ENCODE measurements at regions not wholly inside any gene's neighbourhood (a gene's known extent, or its start where the extent isn't known, plus 50 kb on each side); places are given as distances from the start of the nearest gene placed in this dataset.

DNA sequence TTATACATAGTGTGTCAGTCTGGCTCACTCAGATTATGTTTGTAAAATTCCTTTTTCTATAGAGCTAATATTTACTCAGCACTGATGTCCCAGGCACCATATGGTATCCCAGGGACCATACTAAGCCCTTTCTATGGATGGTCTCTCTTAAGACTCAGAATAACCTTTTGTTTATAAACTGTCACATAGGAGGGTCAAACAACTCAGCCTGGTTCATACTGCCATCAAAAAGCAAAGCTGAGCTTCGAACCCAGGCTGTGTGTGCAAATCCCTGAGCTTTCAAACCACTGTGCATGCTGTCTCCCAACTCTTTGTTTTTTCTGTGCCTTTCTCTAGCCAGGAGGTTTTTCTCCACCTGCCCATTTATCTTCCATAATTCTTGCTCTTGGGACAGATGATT is 135.6 kb upstream of the ARHGAP5 start:
- in situ Hi-C loops (cut with HindIII; ENCODE audit: low pct_unique_long_range_greater_than_20kb, low sequenced_read_pairs) = no loop called here
- DNase-seq (ENCODE audit: low read depth, low spot score) = no peak

DNA sequence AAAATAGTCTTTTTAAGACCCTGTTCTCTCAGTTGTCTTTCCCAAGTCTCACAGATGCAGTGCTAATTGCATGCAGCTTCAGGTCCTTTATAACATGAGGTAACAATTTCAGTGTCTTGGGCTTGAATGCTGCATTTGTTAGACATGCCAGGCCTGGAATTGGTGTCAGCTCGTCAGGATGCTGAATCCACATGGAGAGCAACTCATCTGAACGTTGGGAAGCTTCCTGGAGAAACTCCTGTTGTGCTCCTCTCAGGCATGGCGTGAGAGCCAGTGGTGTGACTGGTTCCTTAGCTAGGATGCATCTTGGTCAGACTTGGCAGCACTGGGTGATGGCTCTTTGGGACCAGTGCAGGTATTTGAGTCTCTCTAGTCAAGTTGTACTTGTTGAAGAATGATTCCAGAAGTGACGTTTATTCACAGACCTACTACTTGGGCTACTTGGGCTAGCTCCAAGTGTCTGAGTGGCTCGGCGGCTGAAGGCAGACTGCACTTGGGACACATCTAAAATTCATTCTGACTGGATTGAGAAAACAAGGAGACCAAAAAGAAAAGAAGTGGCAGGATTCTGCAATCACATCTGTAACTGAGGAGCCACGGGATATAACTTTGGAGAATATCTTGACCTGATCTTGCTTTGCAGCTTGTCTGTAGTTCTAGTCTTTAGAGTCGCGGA is 134.8 kb upstream of the ARHGAP5 start:
- in situ Hi-C loops (cut with HindIII; ENCODE audit: low pct_unique_long_range_greater_than_20kb, low sequenced_read_pairs) = no loop called here
- DNase-seq (ENCODE audit: low read depth, low spot score) = no peak

DNA sequence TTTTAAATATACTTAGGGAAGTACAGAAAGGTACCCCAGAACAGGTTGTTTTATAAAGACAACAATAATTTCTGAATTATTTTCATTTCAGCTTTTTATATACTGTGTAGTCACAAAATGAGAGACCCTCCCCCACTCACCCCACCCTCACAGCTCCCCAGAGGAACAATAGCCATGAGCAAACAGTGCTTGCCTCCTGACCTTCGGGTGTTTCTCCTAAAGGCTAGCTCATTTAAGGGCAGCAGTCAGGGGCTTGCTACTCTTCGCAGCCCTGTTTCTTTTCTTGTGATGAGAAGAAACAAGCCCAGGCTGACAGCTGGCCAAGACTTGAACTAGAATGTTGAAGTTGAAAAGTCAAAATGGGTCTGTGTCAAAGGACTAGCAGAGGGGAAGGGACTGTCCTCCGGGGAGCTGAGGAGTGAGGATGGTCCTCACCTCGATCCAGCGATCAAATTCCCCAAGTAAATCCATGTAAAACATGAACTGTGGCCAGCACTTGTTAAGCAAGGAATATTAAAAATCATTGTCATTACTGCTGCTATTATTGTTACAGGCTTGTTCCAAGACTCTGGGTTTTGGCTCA is 133.8 kb upstream of the ARHGAP5 start:
- no peak for DNase-seq (ENCODE audit: low read depth, low spot score)
- in situ Hi-C loops (cut with HindIII; ENCODE audit: low pct_unique_long_range_greater_than_20kb, low sequenced_read_pairs) = no loop called here

DNA sequence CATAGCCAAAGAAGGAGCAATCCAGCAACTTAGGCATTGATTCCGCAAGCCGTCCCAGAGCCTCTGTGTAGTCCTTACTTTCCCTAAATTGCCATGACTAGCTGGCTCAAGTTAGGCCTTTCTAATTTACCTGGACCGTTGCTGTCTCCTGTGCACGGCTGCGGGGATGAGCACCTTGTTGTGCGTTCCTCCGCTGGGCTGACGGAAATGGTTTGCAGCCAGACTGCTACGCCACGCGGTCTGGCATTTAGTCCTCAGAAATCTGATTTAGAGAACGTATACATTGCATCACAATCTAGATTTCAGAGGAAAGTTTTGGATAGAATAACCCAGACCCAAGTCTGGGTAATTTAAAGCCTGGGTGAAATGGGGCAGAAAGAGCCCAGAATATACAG is 133.2 kb upstream of the ARHGAP5 start:
- in situ Hi-C loops (cut with HindIII; ENCODE audit: low pct_unique_long_range_greater_than_20kb, low sequenced_read_pairs) = no loop called here
- DNase-seq (ENCODE audit: low read depth, low spot score) = no peak

DNA sequence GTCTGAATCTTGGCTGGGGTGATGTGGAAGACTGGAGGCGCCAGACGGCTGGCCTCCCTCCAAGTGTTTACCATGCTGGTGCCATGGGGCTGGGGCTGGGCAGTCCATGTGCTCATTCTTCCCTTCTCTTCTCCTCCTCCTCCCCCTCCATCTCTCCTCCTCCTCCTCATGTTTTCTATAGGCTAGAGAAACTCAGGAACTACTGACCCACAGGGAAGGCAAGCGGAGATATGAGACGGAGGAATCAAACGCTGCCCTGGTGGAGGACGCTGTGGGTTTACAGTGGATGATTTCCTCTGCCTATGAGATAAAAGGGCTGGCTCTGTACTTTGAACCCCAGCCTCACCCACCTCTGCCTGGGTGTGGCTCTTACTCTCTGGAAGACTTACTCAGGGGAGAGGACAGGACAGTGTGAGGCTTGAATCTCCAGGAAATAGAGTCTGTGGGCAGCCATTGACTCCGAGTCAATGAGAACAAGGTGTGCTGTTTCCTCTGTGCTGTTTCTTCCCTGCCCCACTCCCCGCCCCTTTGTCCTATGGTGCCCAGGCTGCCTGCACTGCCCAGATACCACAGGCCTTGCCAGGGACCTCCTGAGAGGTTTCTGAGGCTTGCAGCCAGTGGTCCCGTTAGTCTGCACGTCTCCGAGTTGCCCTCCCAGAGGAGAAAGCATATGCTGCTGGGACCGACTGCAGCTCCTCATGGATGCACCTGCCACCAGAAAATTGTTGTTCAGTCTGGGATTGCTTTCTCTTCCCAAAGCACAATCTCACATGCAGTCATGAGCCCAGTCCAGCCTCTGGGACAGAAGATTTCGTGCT is 132.6 kb upstream of the ARHGAP5 start:
- no peak for DNase-seq (ENCODE audit: low read depth, low spot score)
- in situ Hi-C loops (cut with HindIII; ENCODE audit: low pct_unique_long_range_greater_than_20kb, low sequenced_read_pairs) = no loop called here

DNA sequence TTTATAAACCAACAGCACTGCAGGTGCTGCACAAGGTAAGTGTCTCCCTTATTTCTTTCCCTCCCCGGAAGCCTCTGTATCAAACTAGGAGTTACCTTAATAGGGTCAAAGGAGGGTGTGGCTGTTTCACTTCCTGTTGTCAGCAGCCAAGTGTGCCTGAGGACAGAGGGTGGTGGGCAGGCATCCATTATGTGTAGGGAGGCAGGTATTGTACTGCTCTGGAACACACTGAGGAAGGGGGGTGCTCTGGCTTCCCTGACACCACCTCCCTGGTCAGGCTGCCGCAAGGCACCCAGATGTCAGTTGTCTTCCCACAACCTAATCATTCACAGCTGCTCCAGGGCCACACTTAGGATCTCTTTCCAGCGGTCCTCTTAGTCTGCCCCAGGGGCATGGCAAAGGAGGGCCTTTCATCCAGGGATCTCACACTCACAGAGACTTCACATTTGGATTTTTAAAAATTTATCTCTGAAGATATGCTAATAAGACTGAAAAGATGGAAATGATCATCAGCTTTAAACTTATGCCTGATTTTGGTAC is 132.0 kb upstream of the ARHGAP5 start:
- no peak for DNase-seq (ENCODE audit: low read depth, low spot score)
- in situ Hi-C loops (cut with HindIII; ENCODE audit: low pct_unique_long_range_greater_than_20kb, low sequenced_read_pairs) = no loop called here

DNA sequence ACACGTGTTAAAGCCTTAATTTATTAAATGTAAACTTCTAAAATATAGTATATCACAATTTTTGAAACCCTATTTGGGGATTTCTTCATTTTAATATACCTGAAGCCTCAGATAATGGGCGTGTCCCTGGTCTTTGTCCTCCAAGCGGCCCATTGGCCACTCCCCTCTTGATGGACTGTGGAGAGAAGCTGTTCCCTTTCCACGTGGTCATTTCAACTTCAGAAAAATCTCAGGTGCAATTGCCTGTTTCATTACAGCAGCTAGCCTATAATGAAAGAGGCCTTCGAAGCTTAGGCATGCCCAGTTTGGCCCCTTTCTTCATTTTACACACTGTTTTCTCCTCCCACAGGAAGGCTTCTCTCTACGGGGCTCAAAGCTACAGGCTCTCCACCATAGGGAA is 131.4 kb upstream of the ARHGAP5 start:
- in situ Hi-C loops (cut with HindIII; ENCODE audit: low pct_unique_long_range_greater_than_20kb, low sequenced_read_pairs) = no loop called here
- no peak for DNase-seq (ENCODE audit: low read depth, low spot score)

DNA sequence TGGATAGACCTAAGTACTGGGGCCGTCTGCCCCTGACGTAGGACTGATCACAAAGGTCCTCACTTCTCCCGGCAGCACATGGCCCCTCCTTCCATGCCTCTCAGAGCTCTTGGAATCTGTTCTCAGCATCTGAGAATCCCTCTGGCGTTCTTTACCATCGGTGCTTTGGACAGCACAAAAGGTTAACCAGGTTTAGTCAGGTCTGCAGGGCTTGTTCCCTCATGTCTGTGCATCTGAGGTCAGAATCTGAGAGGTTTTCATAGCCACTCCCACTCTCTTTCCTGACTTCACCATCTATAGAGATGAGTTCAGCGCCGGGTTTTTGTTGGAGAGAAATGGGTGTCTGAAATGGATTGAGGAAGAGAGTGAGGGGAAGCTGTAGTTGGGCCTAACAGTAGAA is 130.0 kb upstream of the ARHGAP5 start:
- DNase-seq (ENCODE audit: low read depth, low spot score) = no peak
- in situ Hi-C loops (cut with HindIII; ENCODE audit: low pct_unique_long_range_greater_than_20kb, low sequenced_read_pairs) = no loop called here

DNA sequence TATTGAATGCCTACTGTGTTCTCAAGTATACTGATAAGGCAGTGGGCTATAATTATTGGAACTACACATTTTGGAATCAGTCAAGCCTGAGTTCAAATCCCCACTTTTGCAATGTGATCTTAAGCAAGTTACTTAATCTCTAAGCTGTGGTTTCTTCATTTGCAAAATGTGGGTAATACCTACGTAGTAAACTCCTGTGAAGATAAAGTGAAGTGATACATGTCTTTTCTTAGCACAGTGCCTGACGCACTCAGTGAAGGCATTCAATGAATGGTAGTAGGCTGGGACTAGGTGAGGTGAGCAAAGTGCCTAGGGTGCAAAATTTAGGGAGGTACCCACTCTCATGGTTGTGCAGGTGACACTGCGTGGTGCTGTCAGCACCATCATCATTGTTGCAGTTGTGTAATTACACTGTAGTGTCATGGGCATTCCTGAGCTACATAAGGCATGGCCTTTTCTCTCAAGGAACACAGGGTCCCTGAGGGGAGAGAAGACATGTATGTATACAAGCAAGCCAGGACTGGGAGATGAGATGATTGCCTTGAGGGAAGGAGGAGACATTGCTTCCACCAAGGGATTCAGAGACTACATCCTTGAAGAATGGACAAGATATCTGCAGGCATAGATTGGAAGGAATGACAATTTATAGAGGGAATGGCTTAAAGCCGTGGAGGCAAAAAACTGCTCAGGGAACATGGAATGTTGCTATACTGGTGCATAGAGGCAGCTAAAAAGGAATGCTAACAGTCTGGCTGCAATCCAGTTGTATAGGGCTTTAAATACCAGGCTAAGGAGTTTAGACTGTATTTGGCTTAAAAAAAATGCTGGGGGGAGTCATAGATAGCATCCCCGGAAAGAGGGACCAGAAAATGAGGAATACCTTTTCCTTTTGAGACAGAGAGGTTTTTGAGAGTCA is 129.2 kb upstream of the ARHGAP5 start:
- no peak for DNase-seq (ENCODE audit: low read depth, low spot score)
- in situ Hi-C loops (cut with HindIII; ENCODE audit: low pct_unique_long_range_greater_than_20kb, low sequenced_read_pairs) = no loop called here

DNA sequence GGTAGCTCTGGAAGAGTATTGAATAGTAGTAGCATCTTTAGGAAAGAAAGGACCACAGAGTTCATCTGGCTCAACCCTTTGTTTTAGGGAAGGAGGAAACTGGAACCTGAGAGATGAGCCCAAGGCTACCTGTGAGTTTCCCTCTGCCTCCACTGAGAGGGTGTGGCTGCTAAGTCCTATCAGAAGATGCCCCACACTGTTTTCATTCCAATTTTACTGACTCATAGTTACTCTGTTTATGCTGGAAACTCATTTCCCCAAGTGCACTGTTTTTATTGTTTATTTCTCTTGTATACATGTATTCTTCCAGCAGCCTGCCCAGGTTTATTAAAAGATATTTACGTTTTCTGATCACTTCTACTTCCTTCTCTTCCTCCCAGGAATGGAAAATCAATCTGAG is 127.4 kb upstream of the ARHGAP5 start:
- no peak for DNase-seq (ENCODE audit: low read depth, low spot score)
- in situ Hi-C loops (cut with HindIII; ENCODE audit: low pct_unique_long_range_greater_than_20kb, low sequenced_read_pairs) = no loop called here

DNA sequence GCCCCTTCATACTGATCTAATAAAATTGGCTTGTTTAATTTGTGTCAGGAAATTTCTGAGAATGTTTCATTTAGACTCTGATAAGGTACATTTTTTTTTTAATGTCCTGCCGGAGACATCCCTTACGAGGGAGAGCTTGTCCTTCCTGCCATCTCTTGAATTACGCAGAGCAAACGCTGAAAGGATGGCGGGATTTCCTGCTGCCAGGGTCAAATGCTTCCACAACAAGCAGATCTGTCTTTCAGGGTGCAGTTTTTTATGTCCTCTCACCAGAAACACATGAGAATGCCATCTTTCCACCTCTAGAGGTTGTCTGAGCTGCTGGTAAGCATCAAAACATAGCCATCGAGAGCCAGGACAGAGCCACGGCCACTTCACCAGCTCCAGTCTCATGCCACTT is 126.8 kb upstream of the ARHGAP5 start:
- DNase-seq (ENCODE audit: low read depth, low spot score) = no peak
- in situ Hi-C loops (cut with HindIII; ENCODE audit: low pct_unique_long_range_greater_than_20kb, low sequenced_read_pairs) = no loop called here

DNA sequence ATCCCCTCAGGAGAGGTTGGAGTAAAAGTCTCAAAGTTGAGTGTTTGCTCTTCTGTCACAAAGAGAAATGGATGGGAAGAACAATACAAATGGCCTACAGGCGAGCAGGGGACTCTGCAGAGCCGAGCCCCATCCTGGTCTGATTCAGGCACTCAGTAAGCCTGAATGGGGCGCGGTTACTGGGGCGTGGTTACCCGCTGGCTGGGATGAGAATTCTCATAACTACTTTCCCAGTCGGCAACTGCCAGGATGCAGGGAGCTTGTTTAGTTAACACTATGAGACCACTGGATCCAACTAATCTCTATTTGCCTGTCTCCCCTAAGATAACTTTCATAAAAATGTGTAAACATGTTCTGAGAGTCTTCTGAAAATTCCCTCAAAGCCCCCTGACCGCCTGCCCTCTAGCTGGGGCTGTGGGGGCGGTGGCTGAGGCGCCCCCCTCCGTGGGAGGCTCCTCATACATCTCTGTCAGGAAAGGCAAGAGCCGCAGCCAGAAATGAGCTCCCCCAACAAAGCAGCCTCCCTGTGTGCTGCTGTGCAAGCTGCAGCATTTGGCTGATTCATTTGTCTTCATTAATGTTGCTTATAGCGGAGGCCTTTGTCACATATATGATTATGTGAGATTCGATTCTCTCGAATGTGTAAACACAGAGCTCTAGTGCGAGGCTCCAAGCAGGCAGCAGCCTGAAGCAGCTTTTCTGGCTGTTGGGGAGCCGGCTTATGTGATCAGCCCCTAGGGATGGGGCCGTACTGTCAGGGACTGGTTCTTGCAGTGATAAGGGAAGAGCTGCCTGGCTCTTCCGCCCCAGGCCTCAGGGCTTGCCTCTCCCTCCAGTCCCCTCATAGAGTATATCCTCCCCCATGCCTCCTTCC is 126.1 kb upstream of the ARHGAP5 start:
- no peak for DNase-seq (ENCODE audit: low read depth, low spot score)
- in situ Hi-C loops (cut with HindIII; ENCODE audit: low pct_unique_long_range_greater_than_20kb, low sequenced_read_pairs) = no loop called here

DNA sequence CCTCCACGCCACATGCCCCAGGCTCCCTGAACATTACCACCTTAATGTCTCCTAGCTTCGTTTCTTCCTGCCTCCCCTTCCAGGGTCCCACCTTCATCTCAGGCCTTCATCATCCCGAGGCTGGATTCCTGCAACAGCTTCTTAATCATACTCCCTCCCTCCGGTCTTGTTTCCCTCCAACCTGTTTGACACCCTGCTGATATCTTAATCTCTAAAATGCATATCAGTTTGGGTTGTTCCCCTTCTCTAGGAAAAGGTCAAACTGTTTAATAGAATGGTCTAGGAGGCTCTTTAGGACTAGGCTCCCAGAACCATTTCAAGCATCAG is 125.5 kb upstream of the ARHGAP5 start:
- no peak for DNase-seq (ENCODE audit: low read depth, low spot score)
- in situ Hi-C loops (cut with HindIII; ENCODE audit: low pct_unique_long_range_greater_than_20kb, low sequenced_read_pairs) = no loop called here

DNA sequence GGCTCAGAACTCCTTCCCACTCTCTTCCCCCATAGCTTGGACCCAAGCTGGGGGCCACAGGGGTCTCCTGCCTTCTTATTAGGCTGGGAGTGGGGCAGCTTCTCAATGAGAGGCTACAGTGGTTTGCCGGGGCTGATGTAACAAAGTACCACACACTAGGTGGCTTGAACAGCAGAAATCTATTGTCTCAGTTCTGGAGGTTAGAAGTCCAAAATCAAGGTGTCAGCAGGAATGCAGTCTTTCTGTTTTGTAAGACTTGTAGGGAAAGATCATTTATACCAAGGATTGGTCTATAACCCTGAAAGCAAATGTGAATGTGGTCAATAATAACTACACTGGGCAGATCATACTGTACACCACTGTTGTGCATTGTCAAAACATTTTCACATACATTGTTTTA is 124.5 kb upstream of the ARHGAP5 start:
- in situ Hi-C loops (cut with HindIII; ENCODE audit: low pct_unique_long_range_greater_than_20kb, low sequenced_read_pairs) = no loop called here
- no peak for DNase-seq (ENCODE audit: low read depth, low spot score)

DNA sequence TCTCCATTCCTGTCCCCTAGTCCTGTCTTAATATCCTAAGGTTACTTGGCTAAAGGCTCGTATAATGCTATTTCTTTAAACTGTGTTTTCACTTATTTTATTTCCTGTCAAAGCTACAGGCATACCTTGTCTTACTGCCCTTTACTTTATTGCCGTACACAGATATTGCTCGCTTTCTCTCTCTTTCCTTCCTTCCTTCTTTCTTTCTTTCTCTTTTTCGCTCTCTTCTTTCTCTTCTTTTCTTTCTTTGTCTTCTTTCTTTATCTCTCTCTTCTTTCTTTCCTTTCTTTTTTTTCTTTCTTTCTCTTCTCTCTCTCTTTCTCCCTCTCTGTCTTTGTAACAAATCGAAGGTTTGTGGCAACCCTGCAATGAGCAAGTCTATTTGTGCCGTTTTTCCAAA is 123.9 kb upstream of the ARHGAP5 start:
- in situ Hi-C loops (cut with HindIII; ENCODE audit: low pct_unique_long_range_greater_than_20kb, low sequenced_read_pairs) = no loop called here
- no peak for DNase-seq (ENCODE audit: low read depth, low spot score)

DNA sequence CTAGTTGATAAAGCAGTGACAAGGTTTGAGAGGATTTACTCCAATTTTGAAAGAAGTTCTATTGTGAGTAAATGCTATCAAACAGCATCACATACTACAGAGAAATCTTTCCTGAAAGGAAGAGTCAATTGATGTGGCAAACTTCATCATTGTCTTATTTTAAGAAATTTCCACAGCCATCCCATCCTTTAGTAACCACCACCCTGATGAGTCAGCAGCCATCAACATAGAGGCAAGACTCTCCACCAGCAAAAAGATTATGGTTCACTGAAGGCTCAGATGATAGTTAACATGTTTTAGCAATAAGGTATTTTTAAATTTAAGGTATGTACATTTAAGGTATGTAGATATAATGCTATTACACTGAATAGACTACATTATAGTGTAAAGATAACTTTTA is 122.1 kb upstream of the ARHGAP5 start:
- in situ Hi-C loops (cut with HindIII; ENCODE audit: low pct_unique_long_range_greater_than_20kb, low sequenced_read_pairs) = no loop called here
- no peak for DNase-seq (ENCODE audit: low read depth, low spot score)

DNA sequence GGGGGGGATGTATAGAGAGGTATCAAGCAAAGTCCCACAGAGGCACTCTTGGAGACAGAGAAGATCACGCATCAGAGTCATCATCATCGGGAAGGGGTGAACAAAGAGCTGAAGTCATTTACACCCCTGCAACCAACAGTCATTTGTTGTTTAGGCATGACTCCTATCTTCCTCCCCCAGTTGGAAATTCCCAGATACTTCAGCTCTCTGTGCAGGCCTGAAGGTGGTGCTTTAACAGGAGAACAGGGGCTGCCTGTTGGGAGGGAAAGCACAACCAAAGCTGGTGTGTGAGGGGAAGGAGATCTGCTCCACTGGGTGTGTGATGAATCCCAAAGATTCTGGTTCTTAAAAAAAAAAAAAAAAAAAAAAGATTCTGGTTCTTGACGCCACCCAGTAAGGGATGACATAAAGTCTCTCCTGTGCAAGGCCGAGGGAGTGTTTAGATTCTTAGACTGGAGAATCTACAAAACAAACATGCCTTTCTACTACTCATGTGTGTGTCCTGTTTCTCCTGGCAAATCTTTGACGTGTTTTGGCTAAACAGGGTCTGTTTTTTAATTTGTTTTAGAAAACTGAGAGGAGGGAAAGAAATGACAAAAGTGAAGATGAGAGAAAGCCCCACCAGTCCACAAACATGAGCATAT is 121.0 kb upstream of the ARHGAP5 start:
- no peak for DNase-seq (ENCODE audit: low read depth, low spot score)
- in situ Hi-C loops (cut with HindIII; ENCODE audit: low pct_unique_long_range_greater_than_20kb, low sequenced_read_pairs) = no loop called here
